ENCODE measurements at regions not wholly inside any gene's neighbourhood (a gene's known extent, or its start where the extent isn't known, plus 50 kb on each side); places are given as distances from the start of the nearest gene placed in this dataset.

DNA sequence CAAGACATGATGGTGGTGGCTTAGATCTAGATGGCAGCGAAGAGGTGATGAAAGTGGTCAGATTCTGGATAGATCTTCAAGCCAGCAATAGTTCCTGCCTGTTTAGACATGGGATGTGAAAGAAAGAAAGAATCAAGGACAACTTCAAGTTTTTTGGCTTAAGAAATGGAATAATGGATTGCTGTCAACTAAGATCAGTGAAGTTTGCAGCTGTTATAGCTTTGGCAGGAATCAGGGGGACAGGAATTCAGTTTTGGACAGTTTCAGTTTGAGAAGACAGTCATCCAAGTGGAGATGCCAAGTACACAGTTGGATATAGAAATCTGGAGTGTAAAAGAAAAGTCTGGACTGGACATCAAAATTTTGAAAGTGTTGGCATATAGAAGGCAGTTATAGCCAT lies 283.7 kb upstream of the PKDCC start:
- DNase-seq (ENCODE audit: low spot score): no peak

- no peak for DNase-seq (ENCODE audit: low spot score)
These were observed 282.9 kb upstream of the PKDCC start for GRCh38 chr2:41764919-41765318.

DNA sequence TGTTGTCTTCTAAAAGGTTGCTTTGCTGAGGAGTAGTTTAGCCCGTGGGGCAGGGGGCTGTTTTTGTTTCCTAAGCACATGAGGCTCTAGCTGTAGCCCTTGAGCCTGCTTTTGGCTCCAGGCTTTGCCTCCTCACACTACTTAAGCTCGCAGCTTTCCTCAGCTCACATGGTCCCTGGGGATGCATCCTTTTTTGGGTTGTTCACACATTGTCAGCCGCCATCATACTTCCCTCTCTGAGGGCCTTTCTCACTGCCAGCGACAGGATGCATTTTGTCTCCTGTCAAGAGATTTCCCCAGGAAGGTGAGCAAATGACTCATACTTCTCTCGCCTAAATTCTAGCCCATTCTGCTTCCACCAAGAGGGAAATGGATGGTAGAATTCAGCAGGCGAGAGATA lies 279.5 kb upstream of the PKDCC start:
- DNase-seq (ENCODE audit: low spot score): no peak

DNA sequence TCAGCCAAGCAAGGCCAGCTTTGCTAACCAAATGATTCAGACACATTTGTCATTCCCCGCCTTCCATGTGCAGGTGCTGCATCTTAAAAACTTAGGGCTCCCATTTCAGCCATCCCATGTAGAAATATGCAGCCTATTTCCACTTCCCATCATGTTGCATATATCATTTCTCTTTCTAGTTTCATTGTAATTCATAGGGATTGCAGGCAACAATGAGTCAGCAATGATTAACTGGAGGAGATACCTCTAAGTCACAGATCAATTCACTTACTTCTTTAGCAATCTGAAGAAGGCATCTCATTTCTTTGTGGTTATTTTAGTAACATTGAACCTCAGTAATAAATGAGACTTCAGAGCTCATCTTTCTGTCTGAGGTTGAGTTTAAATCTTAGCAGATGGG lies 276.1 kb upstream of the PKDCC start:
- DNase-seq (ENCODE audit: low spot score): no peak

DNA sequence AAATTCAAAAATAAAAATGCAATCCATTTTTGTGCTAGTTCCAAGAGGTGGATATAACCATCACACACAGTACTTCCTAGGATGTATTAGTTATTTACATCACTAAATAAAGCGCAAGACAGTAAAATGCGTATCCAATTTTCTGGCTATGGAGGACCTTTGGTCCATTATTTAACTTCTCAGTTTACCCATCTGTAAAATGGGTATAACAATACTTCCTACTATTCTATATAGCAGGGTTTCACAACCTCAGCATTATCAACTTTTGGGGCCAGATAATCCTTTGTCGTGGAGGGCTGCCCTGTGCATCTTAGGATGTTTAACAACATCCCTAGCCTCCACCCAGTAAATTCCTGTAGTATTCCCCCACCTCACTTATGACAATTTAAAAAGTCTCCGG lies 275.1 kb upstream of the PKDCC start:
- DNase-seq (ENCODE audit: low spot score): no peak

GRCh38 chr2:41774011-41774605 lies 273.7 kb upstream of the PKDCC start:
- DNase-seq (ENCODE audit: low spot score): no peak

- no peak for DNase-seq (ENCODE audit: low spot score)
These were observed 272.3 kb upstream of the PKDCC start for GRCh38 chr2:41775366-41776025.

GRCh38 chr2:41779888-41780287 lies 267.9 kb upstream of the PKDCC start:
- DNase-seq (ENCODE audit: low spot score): no peak

DNA sequence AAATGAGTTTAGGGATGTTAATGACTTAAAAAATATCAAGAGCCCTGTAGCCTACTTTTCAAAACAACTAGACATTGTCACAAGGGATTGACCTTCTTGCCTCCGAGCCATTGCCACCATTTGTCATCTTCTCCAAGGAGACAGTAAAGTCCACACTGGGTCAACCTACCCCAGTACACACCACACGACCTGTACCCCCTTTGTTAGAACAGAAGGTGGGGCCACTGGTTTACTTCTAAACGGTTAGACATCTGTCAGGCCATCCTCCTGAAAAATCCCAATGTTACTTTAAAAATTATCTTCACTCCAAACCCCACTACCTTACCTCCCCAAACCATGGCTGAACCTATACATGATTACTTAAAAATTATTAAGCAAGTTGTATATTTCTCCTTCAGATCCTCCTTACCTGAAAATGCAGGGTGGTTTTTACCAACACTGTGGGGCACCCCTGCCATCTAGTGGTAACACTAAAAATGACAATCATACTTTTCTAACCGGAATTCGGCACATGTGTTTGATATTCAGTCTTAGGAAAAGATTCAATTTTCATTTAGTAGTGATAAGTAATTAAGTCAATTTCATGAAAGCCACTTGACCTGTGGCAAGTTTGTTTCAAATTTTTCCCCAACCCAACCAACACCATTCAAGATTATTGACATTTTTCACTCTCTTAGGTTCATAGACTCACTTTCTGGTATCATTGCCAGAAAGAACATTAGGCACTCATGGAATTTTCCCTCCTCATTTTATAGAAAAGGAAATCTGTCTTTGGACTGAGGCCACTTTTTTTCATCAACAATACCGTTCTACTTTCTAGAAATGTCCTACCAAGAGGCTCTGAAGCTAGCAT lies 265.3 kb upstream of the PKDCC start:
- no peak for DNase-seq (ENCODE audit: low spot score)

- no peak for DNase-seq (ENCODE audit: low spot score)
These were observed 263.3 kb upstream of the PKDCC start for GRCh38 chr2:41784496-41784895.

- DNase-seq (ENCODE audit: low spot score): no peak
These were observed 262.4 kb upstream of the PKDCC start for GRCh38 chr2:41785251-41786022.

DNA sequence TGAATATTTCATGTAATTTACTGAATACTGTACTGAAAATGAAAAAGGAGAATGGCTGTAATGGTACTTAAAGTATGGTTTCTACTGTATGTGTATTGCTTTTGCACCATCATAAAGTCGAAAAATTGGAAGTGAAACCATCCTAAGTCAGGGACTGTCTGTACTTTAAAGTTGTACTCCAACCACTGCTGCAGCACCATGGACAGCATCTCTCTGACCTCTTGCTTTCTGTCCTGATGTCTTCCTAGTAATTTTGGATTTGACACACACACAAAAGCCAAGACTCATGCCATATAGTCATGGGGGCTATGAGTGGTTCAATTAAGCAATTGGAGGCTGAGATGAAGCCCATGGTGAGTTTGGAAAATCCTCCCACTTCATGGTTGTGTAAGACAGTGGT lies 256.3 kb upstream of the PKDCC start:
- DNase-seq (ENCODE audit: low spot score): no peak

- no peak for DNase-seq (ENCODE audit: low spot score)
These were observed 244.5 kb upstream of the PKDCC start for GRCh38 chr2:41803361-41803760.

GRCh38 chr2:41806286-41806685 lies 241.5 kb upstream of the PKDCC start:
- no peak for DNase-seq (ENCODE audit: low spot score)

DNA sequence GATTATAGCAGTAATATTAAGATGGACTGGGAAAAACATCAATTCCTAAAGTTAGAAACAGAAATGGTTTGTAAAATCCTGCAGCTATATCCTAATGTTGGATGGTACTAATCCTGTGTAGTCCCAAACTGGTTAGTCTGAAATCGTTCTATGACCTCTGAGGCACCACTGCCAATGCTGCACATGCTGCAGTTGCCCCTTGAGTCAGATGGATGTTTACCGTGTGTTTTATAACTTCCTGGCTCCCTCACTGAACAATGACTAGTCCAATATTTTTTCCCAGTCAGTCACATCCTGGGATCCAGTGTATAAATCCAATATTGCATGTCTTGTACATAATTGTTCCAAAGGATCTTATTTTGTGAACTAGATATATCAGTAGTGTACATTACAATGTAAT lies 226.7 kb upstream of the PKDCC start:
- DNase-seq (ENCODE audit: low spot score): no peak

DNA sequence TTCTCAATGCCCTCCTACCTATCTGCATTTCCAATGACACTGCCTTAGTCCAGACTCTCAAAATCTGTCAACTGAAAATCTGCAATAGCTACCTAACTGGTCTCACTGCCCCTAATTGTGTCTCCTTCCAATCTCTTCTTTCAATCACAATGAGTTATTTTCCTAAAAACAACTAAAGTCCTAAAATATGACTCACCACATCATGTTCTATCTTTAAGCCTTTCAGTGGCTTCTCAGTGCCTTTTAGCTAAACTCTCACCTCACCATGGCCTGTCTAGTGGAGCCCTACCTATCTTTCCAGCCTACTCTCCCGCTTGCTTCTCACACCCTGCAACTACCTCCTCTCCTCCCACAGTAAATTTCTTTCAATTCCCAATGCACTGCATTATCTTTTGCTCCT lies 220.9 kb upstream of the PKDCC start:
- DNase-seq (ENCODE audit: low spot score): no peak

GRCh38 chr2:41827354-41827971 lies 220.4 kb upstream of the PKDCC start:
- DNase-seq (ENCODE audit: low spot score): no peak

GRCh38 chr2:41828052-41828643 lies 219.7 kb upstream of the PKDCC start:
- no peak for DNase-seq (ENCODE audit: low spot score)

DNA sequence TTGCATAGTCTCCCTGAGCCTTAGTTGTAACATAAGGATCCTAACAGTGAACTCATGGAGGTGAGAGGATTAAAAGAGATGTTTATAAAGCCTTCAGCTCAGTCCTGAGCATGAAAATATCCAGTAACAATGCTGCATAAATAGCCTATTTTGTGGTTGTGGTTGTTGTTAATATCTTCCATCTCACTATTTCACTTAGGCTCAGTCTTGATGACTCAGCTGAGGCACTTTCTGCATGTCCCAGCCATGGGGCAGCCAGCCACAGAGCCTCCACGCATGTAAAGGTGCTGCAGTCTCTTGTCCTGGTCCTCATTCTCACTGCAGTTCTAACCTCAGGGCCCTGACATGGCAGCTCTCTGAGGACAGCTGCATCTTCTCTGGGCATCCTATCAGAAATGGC lies 218.8 kb upstream of the PKDCC start:
- no peak for DNase-seq (ENCODE audit: low spot score)

DNA sequence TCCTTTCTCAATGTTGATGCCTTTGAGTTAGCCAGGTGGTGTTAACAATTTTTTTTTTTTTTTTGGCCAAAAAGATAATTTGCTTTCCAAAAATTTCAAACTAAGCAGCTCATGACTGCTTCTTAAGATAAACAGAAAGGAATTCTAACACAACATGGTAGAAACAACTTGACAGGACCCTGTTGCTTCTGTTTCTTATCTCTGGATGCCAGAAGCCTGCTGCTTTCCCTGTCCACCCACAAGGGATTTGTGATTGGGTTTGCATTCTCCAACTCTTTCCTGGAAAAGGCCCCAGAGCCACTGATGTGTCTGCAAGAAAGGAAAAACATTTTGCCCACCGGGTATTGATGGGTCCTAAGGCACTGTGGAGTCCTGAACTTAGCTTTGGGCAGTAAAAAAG lies 217.2 kb upstream of the PKDCC start:
- DNase-seq (ENCODE audit: low spot score): no peak

- no peak for DNase-seq (ENCODE audit: low spot score)
These were observed 215.6 kb upstream of the PKDCC start for GRCh38 chr2:41832218-41832617.

All from mesenteric fat pad (tissue), 1 donor.